ENCODE measurements at regions not wholly inside any gene's neighbourhood (a gene's known extent, or its start where the extent isn't known, plus 50 kb on each side); places are given as distances from the start of the nearest gene placed in this dataset.

GRCh38 chr2:75338461-75338860, 139.1 kb upstream of the TACR1 start:
- no peak for DNase-seq
- Histone ChIP-seq H3K4me3 (ENCODE audit: low read depth, low read length) (no peak overlapping the region), H3K27me3 (ENCODE audit: insufficient read depth, low read depth, severe bottlenecking) (peaks cover 84% of the 10 kb centered on the region), H3K9me3 (ENCODE audit: severe bottlenecking) (no peaks in the 10 kb centered on the region), H3K27ac (no peak overlapping the region), H3K36me3 (no peaks in the 10 kb centered on the region)
- no peak for TF ChIP-seq CTCF (IDR thresholded peaks at IDR 0.05; ENCODE audit: low read depth, low read length)

GRCh38 chr2:75337619-75338018, 138.3 kb upstream of the TACR1 start:
- Histone ChIP-seq H3K9me3 (ENCODE audit: severe bottlenecking) (no peaks in the 10 kb centered on the region), H3K27ac (no peak overlapping the region), H3K36me3 (no peaks in the 10 kb centered on the region), H3K4me3 (ENCODE audit: low read depth, low read length) (no peak overlapping the region), H3K27me3 (ENCODE audit: insufficient read depth, low read depth, severe bottlenecking) (peaks cover 84% of the 10 kb centered on the region)
- DNase-seq, result no peak
- TF ChIP-seq CTCF (IDR thresholded peaks at IDR 0.05; ENCODE audit: low read depth, low read length), result no peak

GRCh38 chr2:75337016-75337415, 137.7 kb upstream of the TACR1 start:
- H3K9me3 ChIP-seq (ENCODE audit: severe bottlenecking), result no peaks in the 10 kb centered on the region
- no peaks in the 10 kb centered on the region for H3K36me3 ChIP-seq
- TF ChIP-seq CTCF (IDR thresholded peaks at IDR 0.05; ENCODE audit: low read depth, low read length), result no peak
- no peak overlapping the region for H3K27ac ChIP-seq
- no peak for DNase-seq
- H3K4me3 ChIP-seq (ENCODE audit: low read depth, low read length), result no peak overlapping the region
- peaks cover 78% of the 10 kb centered on the region for H3K27me3 ChIP-seq (ENCODE audit: insufficient read depth, low read depth, severe bottlenecking)

GRCh38 chr2:75336451-75336850, 137.1 kb upstream of the TACR1 start:
- no peak for TF ChIP-seq CTCF (IDR thresholded peaks at IDR 0.05; ENCODE audit: low read depth, low read length)
- DNase-seq, result no peak
- no peaks in the 10 kb centered on the region for H3K9me3 ChIP-seq (ENCODE audit: severe bottlenecking)
- H3K27me3 ChIP-seq (ENCODE audit: insufficient read depth, low read depth, severe bottlenecking), result peaks cover 75% of the 10 kb centered on the region
- H3K4me3 ChIP-seq (ENCODE audit: low read depth, low read length), result no peak overlapping the region
- no peak overlapping the region for H3K27ac ChIP-seq
- no peaks in the 10 kb centered on the region for H3K36me3 ChIP-seq

- no peaks in the 10 kb centered on the region for H3K36me3 ChIP-seq
- peaks cover 56% of the 10 kb centered on the region for H3K27me3 ChIP-seq (ENCODE audit: insufficient read depth, low read depth, severe bottlenecking)
- H3K4me3 ChIP-seq (ENCODE audit: low read depth, low read length), result no peak overlapping the region
- TF ChIP-seq CTCF (IDR thresholded peaks at IDR 0.05; ENCODE audit: low read depth, low read length), result no peak
- no peaks in the 10 kb centered on the region for H3K9me3 ChIP-seq (ENCODE audit: severe bottlenecking)
- no peak overlapping the region for H3K27ac ChIP-seq
- no peak for DNase-seq
Measured at GRCh38 chr2:75334076-75334475, 134.8 kb upstream of the TACR1 start.

GRCh38 chr2:75333646-75334045, 134.3 kb upstream of the TACR1 start:
- H3K4me3 ChIP-seq (ENCODE audit: low read depth, low read length), result no peak overlapping the region
- peaks cover 52% of the 10 kb centered on the region for H3K27me3 ChIP-seq (ENCODE audit: insufficient read depth, low read depth, severe bottlenecking)
- no peak overlapping the region for H3K27ac ChIP-seq
- TF ChIP-seq CTCF (IDR thresholded peaks at IDR 0.05; ENCODE audit: low read depth, low read length), result no peak
- DNase-seq, result no peak
- H3K36me3 ChIP-seq, result no peaks in the 10 kb centered on the region
- H3K9me3 ChIP-seq (ENCODE audit: severe bottlenecking), result no peaks in the 10 kb centered on the region

Measured in WERI-Rb-1 (cell line).